HCT116 (cell line): ENCODE measurements at regions not wholly inside any gene's neighbourhood (a gene's known extent, or its start where the extent isn't known, plus 50 kb on each side); places are given as distances from the start of the nearest gene placed in this dataset.

ENCODE experiments used
- ATAC-seq: fragments of 200-7000 bp; cut with Tn5 transposase; 2 replicates; pipeline ENCODE4 v1.9.1; 2020; ENCODE audit warnings: mild to moderate bottlenecking, moderate library complexity
- BruUV-seq: library from RNA; stranded (reverse); fragments of 400-500 nt; replicated peaks from 2 replicates; lab custom pipeline; 2021; lab: Mats Ljungman, UMichigan
- CTCF ChIA-PET: fragments of 300-600 bp; sonication (Branson Sonifier 250); formaldehyde crosslinking; loops from one replicate; lab custom pipeline; 2021; ENCODE audit warnings: antibody characterized with exemption; lab: Charles Lee
- POLR2A ChIA-PET: fragments of 300-600, 350-600 bp; sonication (Branson Sonifier 250); formaldehyde crosslinking; loops from one replicate; lab custom pipeline; 2021; ENCODE audit warnings: antibody characterized with exemption; lab: Charles Lee
- RAD21 ChIA-PET, 2 experiments: fragments of 300-600 bp; sonication (Branson Sonifier 250); formaldehyde crosslinking; loops; one replicate each; lab custom pipeline; 2023; ENCODE audit warnings: low total read pairs in 2 of 2; ENCODE audit not compliant: uncharacterized antibody in 2 of 2, unreplicated experiment in 2 of 2, low non-redundant PET in 1 of 2; lab: Charles Lee
- DNase-seq: peaks from one replicate; pipeline ENCODE4 v3.0.0-alpha.2; 2010; ENCODE audit warnings: low read depth, low spot score
- H2AFZ ChIP-seq: fragments of 200-600 bp; shearing (Covaris generic), sonication (generic); 2 replicates; pipeline ENCODE4 v1.6.1; 2017; ENCODE audit warnings: low read depth, mixed run types, mixed read lengths, antibody characterized with exemption, low read length; ENCODE audit not compliant: poor library complexity, severe bottlenecking
- H3K27ac ChIP-seq: 2 replicates; pipeline ENCODE4 v1.5.1; 2012; ENCODE audit warnings: low read depth, low read length
- H3K27me3 ChIP-seq: fragments of 200-600 bp; sonication (generic); 2 replicates; pipeline ENCODE4 v1.6.1; 2016; ENCODE audit warnings: mixed run types, low read length, mixed read lengths; ENCODE audit not compliant: insufficient read depth
- H3K36me3 ChIP-seq, 2 experiments: fragments of 200-500 bp in 1 of 2; fragments of 200-600 bp in 1 of 2; sonication (Bioruptor generic) in 1 of 2; sonication (generic) in 1 of 2; 2 replicates each; pipeline versions ENCODE4 v1.5.1 to v1.6.1; 2014 to 2016; ENCODE audit warnings: low read length in 2 of 2, inconsistent platforms in 1 of 2, mixed read lengths in 1 of 2, mixed run types in 1 of 2; ENCODE audit not compliant: insufficient read depth in 2 of 2, control insufficient read depth in 1 of 2
- H3K4me1 ChIP-seq, 2 experiments: fragments of 200-600 bp in 1 of 2; sonication (generic) in 1 of 2; 2 replicates each; pipeline versions ENCODE4 v1.5.1 to v1.6.1; 2012 to 2017; ENCODE audit warnings: low read length in 2 of 2, inconsistent platforms in 1 of 2, mild to moderate bottlenecking in 1 of 2, mixed read lengths in 1 of 2, mixed run types in 1 of 2, moderate library complexity in 1 of 2; ENCODE audit not compliant: insufficient read depth in 2 of 2, control insufficient read depth in 1 of 2
- H3K4me2 ChIP-seq: fragments of 200-600 bp; sonication (generic); 2 replicates; pipeline ENCODE4 v1.6.1; 2017; ENCODE audit warnings: mixed run types, low read length, mixed read lengths
- H3K4me3 ChIP-seq, 2 experiments: fragments of 200-600 bp in 1 of 2; sonication (generic) in 1 of 2; replicated peaks in 1 of 2; 2 replicates each; pipeline ENCODE4 v1.5.1; 2011 to 2016; ENCODE audit warnings: low read length in 2 of 2, control low read depth in 1 of 2, low read depth in 1 of 2, mild to moderate bottlenecking in 1 of 2, mixed read lengths in 1 of 2, mixed run types in 1 of 2
- H3K79me2 ChIP-seq: fragments of 200-600 bp; sonication (generic); 2 replicates; pipeline ENCODE4 v1.6.1; 2017; ENCODE audit warnings: mild to moderate bottlenecking, mixed run types, low read length, moderate library complexity, mixed read lengths; ENCODE audit not compliant: insufficient read depth
- H3K9ac ChIP-seq: fragments of 200-600 bp; sonication (generic); 2 replicates; pipeline ENCODE4 v1.6.1; 2016; ENCODE audit warnings: low read length, mixed read lengths
- H3K9me2 ChIP-seq: fragments of 200-600 bp; sonication (generic), shearing (Covaris generic); 2 replicates; pipeline ENCODE4 v1.6.1; 2017; ENCODE audit warnings: mixed run types, mild to moderate bottlenecking, moderate library complexity; ENCODE audit not compliant: insufficient read depth
- H3K9me3 ChIP-seq, 2 experiments: fragments of 200-500 bp in 1 of 2; fragments of 200-600 bp in 1 of 2; sonication (Bioruptor generic) in 1 of 2; sonication (generic) in 1 of 2; 2 replicates each; pipeline ENCODE4 v1.6.1; 2014 to 2017; ENCODE audit warnings: low read length in 2 of 2, mixed read lengths in 2 of 2, inconsistent platforms in 1 of 2, low read depth in 1 of 2, mild to moderate bottlenecking in 1 of 2, mixed run types in 1 of 2, moderate library complexity in 1 of 2; ENCODE audit not compliant: control insufficient read depth in 1 of 2, insufficient read depth in 1 of 2
- H4K20me1 ChIP-seq: fragments of 200-600 bp; sonication (generic), shearing (Covaris generic); 2 replicates; pipeline ENCODE4 v1.6.1; 2017; ENCODE audit warnings: mixed run types, mild to moderate bottlenecking, moderate library complexity; ENCODE audit not compliant: insufficient read depth
- CBX3 ChIP-seq: IDR thresholded peaks from 2 replicates; pipeline ENCODE4 v1.6.1; 2012; ENCODE audit warnings: low read depth
- CEBPB ChIP-seq: IDR thresholded peaks from 2 replicates; pipeline ENCODE4 v1.6.1; 2012; ENCODE audit warnings: low read depth
- CTCF ChIP-seq, 3 experiments: fragments of 200-600 bp in 1 of 3; sonication (generic) in 1 of 3; IDR thresholded peaks in 2 of 3; conservative IDR thresholded peaks in 1 of 3; 2 replicates each; pipeline ENCODE4 v1.5.1; 2012 to 2017; ENCODE audit warnings: low read depth in 2 of 3, low read length in 2 of 3, antibody characterized with exemption in 1 of 3, borderline replicate concordance in 1 of 3, control low read depth in 1 of 3, mild to moderate bottlenecking in 1 of 3, mixed read lengths in 1 of 3, mixed run types in 1 of 3, moderate library complexity in 1 of 3; ENCODE audit not compliant: insufficient read depth in 1 of 3
- ELF1 ChIP-seq: IDR thresholded peaks from 2 replicates; pipeline ENCODE4 v1.6.1; 2012; ENCODE audit warnings: low read depth, borderline replicate concordance
- EZH2 ChIP-seq: fragments of 200-600 bp; sonication (generic); IDR thresholded peaks from 2 replicates; pipeline ENCODE4 v1.6.1; 2017; ENCODE audit warnings: antibody characterized with exemption, mixed run types
- EZH2phosphoT487 ChIP-seq: fragments of 200-600 bp; IDR thresholded peaks from 2 replicates; pipeline ENCODE4 v1.6.1; 2018; ENCODE audit warnings: antibody characterized with exemption, borderline replicate concordance
- POLR2AphosphoS5 ChIP-seq: IDR thresholded peaks from 2 replicates; pipeline ENCODE4 v1.6.1; 2011; ENCODE audit warnings: mild to moderate bottlenecking, low read depth, low read length, moderate library complexity
- ZNF274 ChIP-seq: fragments of 200-500 bp; sonication (Bioruptor generic); IDR thresholded peaks from 2 replicates; pipeline ENCODE4 v1.6.1; 2014; ENCODE audit warnings: mild to moderate bottlenecking, low read depth, low read length, inconsistent platforms
- intact Hi-C: fragments of 100-400 bp; cut with micrococcal nuclease; formaldehyde crosslinking; loops from 2 replicates; pipeline ENCODE4 v1.10.0; 2022
- TF ChIP-seq, protein P1 (sequence below): IDR thresholded peaks from 2 replicates; pipeline ENCODE4 v1.6.1; 2011; ENCODE audit warnings: mild to moderate bottlenecking, low read length, moderate library complexity; ENCODE audit not compliant: insufficient replicate concordance; ENCODE audit errors: extremely low read depth

GRCh38 chr2:191573216-191573615, 104.7 kb upstream of the NABP1 start:
- H3K36me3 ChIP-seq: no peaks in the 10 kb centered on the region
- peak overlapping the region; percentile 19 for H2AFZ ChIP-seq
- H3K4me3 ChIP-seq: no peak overlapping the region
- ATAC-seq: no peak
- no TSS peak for BruUV-seq
- intact Hi-C loops: no loop called here
- no peak overlapping the region for H3K4me2 ChIP-seq
- no peaks in the 10 kb centered on the region for H3K9me2 ChIP-seq
- no peak overlapping the region for H3K27ac ChIP-seq
- peaks cover 2 to 21% of the 10 kb centered on the region in 2 experiments; a peak in 3 of 4 replicates for H3K4me1 ChIP-seq
- no peaks in the 10 kb centered on the region for H3K27me3 ChIP-seq
- H3K9me3 ChIP-seq: no peaks in the 10 kb centered on the region
- DNase-seq: no peak
- ChIA-PET CTCF (no interaction called here), RAD21 (interaction anchor here in 1 of 2 experiments (0.6 kb wide), 1 partner anchor 104 kb away, joined by 4 read pairs; no protein-coding TSS in a partner anchor), POLR2A (no interaction called here)
- H3K9ac ChIP-seq: no peak overlapping the region
- H4K20me1 ChIP-seq: no peaks in the 10 kb centered on the region
- no peak for TF ChIP-seq CBX3
- TF ChIP-seq EZH2phosphoT487: no peak
- no peak for TF ChIP-seq CEBPB
- no peak for TF ChIP-seq ELF1
- no peak for TF ChIP-seq EZH2
- TF ChIP-seq POLR2AphosphoS5: no peak
- TF ChIP-seq, protein P1, sequence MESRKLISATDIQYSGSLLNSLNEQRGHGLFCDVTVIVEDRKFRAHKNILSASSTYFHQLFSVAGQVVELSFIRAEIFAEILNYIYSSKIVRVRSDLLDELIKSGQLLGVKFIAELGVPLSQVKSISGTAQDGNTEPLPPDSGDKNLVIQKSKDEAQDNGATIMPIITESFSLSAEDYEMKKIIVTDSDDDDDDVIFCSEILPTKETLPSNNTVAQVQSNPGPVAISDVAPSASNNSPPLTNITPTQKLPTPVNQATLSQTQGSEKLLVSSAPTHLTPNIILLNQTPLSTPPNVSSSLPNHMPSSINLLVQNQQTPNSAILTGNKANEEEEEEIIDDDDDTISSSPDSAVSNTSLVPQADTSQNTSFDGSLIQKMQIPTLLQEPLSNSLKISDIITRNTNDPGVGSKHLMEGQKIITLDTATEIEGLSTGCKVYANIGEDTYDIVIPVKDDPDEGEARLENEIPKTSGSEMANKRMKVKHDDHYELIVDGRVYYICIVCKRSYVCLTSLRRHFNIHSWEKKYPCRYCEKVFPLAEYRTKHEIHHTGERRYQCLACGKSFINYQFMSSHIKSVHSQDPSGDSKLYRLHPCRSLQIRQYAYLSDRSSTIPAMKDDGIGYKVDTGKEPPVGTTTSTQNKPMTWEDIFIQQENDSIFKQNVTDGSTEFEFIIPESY: no peak
- no peak for TF ChIP-seq ZNF274
- no peak for TF ChIP-seq CTCF (IDR thresholded peaks at IDR 0.05 in 2 of 3, conservative IDR thresholded peaks at IDR 0.05 in 1 of 3; ENCODE audit: borderline replicate concordance in 1 of 3, insufficient read depth in 1 of 3, low read depth in 2 of 3, low read length in 2 of 3)
- no peaks in the 10 kb centered on the region for H3K79me2 ChIP-seq
